Loucy (cell line): ENCODE measurements at regions not wholly inside any gene's neighbourhood (a gene's known extent, or its start where the extent isn't known, plus 50 kb on each side); places are given as distances from the start of the nearest gene placed in this dataset.

ENCODE experiments used
- H2AFZ ChIP-seq: fragments of 200-600 bp; sonication (generic); 2 replicates; pipeline ENCODE4 v1.6.0; 2016; ENCODE audit warnings: antibody characterized with exemption, mild to moderate bottlenecking, low read length, moderate library complexity
- H3F3A ChIP-seq: fragments of 200-600 bp; 2 replicates; pipeline ENCODE4 v1.6.0; 2016; ENCODE audit warnings: antibody characterized with exemption, low read depth, mild to moderate bottlenecking
- H3K27me3 ChIP-seq: fragments of 200-600 bp; sonication (generic); 2 replicates; pipeline ENCODE4 v1.6.1; 2014; ENCODE audit warnings: low read length, mild to moderate bottlenecking; ENCODE audit not compliant: insufficient read depth, poor library complexity, severe bottlenecking
- H3K36me3 ChIP-seq: fragments of 200-600 bp; sonication (generic); 2 replicates; pipeline ENCODE4 v1.6.1; 2016; ENCODE audit warnings: low read length; ENCODE audit not compliant: insufficient read depth
- H3K4me1 ChIP-seq: fragments of 200-600 bp; sonication (generic); 2 replicates; pipeline ENCODE4 v1.5.1; 2014; ENCODE audit warnings: low read length, mild to moderate bottlenecking; ENCODE audit not compliant: insufficient read depth, poor library complexity, severe bottlenecking
- H3K4me2 ChIP-seq: fragments of 200-600 bp; sonication (generic); 2 replicates; pipeline ENCODE4 v1.6.0; 2014; ENCODE audit warnings: antibody characterized with exemption, low read length, low read depth, mild to moderate bottlenecking; ENCODE audit not compliant: poor library complexity, severe bottlenecking
- H3K4me3 ChIP-seq: fragments of 200-600 bp; sonication (generic); 2 replicates; pipeline ENCODE4 v1.5.1; 2014; ENCODE audit warnings: low read length, mild to moderate bottlenecking, mixed read lengths; ENCODE audit not compliant: poor library complexity, severe bottlenecking
- H3K79me2 ChIP-seq: fragments of 200-600 bp; sonication (generic); 2 replicates; pipeline ENCODE4 v1.6.1; 2014; ENCODE audit warnings: low read length; ENCODE audit not compliant: insufficient read depth
- H3K9ac ChIP-seq: fragments of 200-600 bp; sonication (generic); 2 replicates; pipeline ENCODE4 v1.6.0; 2014; ENCODE audit warnings: mild to moderate bottlenecking, low read depth, low read length, moderate library complexity; ENCODE audit not compliant: poor library complexity, severe bottlenecking
- H3K9me2 ChIP-seq: fragments of 200-600 bp; sonication (generic); replicated peaks from 2 replicates; pipeline ENCODE4 v1.6.1; 2016; ENCODE audit warnings: low read depth, low read length, mixed read lengths
- H3K9me3 ChIP-seq: fragments of 200-600 bp; sonication (generic); 2 replicates; pipeline ENCODE4 v1.6.1; 2014; ENCODE audit warnings: mild to moderate bottlenecking, antibody characterized with exemption, low read length, low read depth; ENCODE audit not compliant: insufficient read depth
- H4K20me1 ChIP-seq: fragments of 200-600 bp; sonication (generic); 2 replicates; pipeline ENCODE4 v1.6.0; 2014; ENCODE audit warnings: antibody characterized with exemption, low read length, mild to moderate bottlenecking; ENCODE audit not compliant: insufficient read depth, poor library complexity, severe bottlenecking
- EZH2phosphoT487 ChIP-seq: fragments of 200-600 bp; IDR thresholded peaks from 2 replicates; pipeline ENCODE4 v1.6.1; 2018; ENCODE audit warnings: antibody characterized with exemption, mild to moderate bottlenecking, moderate library complexity, borderline replicate concordance
- TF ChIP-seq, protein P1 (sequence below): fragments of 200-600 bp; sonication (generic); conservative IDR thresholded peaks from 2 replicates; pipeline ENCODE4 v1.5.1; 2014; ENCODE audit warnings: mild to moderate bottlenecking, antibody characterized with exemption, low read length

DNA sequence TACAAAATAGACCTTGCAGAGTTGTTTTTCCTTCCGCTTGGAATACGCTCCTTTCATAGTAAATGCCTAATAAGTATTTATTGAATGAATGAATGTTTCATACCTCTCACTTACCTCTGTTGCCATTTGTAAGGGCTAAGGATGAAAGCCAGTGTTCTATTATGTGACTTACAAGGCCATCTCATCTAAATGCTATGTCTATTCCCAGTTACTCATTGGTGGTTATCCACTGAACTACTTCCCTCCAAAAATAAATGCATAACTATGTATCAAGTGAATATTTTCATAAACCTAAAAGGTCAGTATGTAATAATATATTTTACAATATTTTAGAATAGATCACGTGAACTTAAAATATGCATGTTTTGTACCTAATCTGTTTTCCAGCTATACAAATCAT, 670.5 kb upstream of the RGMB start:
- H3K4me1 ChIP-seq: no peaks in the 10 kb centered on the region
- H3F3A ChIP-seq: no peaks in the 10 kb centered on the region
- no peaks in the 10 kb centered on the region for H3K36me3 ChIP-seq
- H3K4me2 ChIP-seq: no peak overlapping the region
- H3K9ac ChIP-seq: no peak overlapping the region
- H3K27me3 ChIP-seq: no peaks in the 10 kb centered on the region
- H3K79me2 ChIP-seq: no peaks in the 10 kb centered on the region
- no peak overlapping the region for H3K4me3 ChIP-seq
- H3K9me3 ChIP-seq: no peaks in the 10 kb centered on the region
- H3K9me2 ChIP-seq: no peaks in the 10 kb centered on the region
- H2AFZ ChIP-seq: no peak overlapping the region
- no peak for TF ChIP-seq EZH2phosphoT487
- H4K20me1 ChIP-seq: no peaks in the 10 kb centered on the region

GRCh38 chr5:98103807-98104206, 669.7 kb upstream of the RGMB start:
- Histone ChIP-seq H3K36me3 (no peaks in the 10 kb centered on the region), H2AFZ (no peak overlapping the region), H3K27me3 (no peaks in the 10 kb centered on the region), H3F3A (no peaks in the 10 kb centered on the region), H3K9ac (no peak overlapping the region), H4K20me1 (no peaks in the 10 kb centered on the region), H3K79me2 (no peaks in the 10 kb centered on the region), H3K9me3 (no peaks in the 10 kb centered on the region), H3K4me1 (no peaks in the 10 kb centered on the region), H3K9me2 (no peaks in the 10 kb centered on the region), H3K4me2 (no peak overlapping the region), H3K4me3 (no peak overlapping the region)
- no peak for TF ChIP-seq EZH2phosphoT487
- TF ChIP-seq, protein P1, sequence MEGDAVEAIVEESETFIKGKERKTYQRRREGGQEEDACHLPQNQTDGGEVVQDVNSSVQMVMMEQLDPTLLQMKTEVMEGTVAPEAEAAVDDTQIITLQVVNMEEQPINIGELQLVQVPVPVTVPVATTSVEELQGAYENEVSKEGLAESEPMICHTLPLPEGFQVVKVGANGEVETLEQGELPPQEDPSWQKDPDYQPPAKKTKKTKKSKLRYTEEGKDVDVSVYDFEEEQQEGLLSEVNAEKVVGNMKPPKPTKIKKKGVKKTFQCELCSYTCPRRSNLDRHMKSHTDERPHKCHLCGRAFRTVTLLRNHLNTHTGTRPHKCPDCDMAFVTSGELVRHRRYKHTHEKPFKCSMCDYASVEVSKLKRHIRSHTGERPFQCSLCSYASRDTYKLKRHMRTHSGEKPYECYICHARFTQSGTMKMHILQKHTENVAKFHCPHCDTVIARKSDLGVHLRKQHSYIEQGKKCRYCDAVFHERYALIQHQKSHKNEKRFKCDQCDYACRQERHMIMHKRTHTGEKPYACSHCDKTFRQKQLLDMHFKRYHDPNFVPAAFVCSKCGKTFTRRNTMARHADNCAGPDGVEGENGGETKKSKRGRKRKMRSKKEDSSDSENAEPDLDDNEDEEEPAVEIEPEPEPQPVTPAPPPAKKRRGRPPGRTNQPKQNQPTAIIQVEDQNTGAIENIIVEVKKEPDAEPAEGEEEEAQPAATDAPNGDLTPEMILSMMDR: no peak

- Histone ChIP-seq H3K27me3 (no peaks in the 10 kb centered on the region), H3K36me3 (no peaks in the 10 kb centered on the region), H3K4me3 (no peak overlapping the region), H2AFZ (no peak overlapping the region), H3F3A (no peaks in the 10 kb centered on the region), H3K4me1 (no peaks in the 10 kb centered on the region), H4K20me1 (no peaks in the 10 kb centered on the region), H3K4me2 (no peak overlapping the region), H3K9me3 (no peaks in the 10 kb centered on the region), H3K9ac (no peak overlapping the region), H3K9me2 (no peaks in the 10 kb centered on the region), H3K79me2 (no peaks in the 10 kb centered on the region)
- no peak for TF ChIP-seq EZH2phosphoT487
- TF ChIP-seq, protein P1: no peak
Measured at GRCh38 chr5:98104454-98105188, 668.8 kb upstream of the RGMB start.

DNA sequence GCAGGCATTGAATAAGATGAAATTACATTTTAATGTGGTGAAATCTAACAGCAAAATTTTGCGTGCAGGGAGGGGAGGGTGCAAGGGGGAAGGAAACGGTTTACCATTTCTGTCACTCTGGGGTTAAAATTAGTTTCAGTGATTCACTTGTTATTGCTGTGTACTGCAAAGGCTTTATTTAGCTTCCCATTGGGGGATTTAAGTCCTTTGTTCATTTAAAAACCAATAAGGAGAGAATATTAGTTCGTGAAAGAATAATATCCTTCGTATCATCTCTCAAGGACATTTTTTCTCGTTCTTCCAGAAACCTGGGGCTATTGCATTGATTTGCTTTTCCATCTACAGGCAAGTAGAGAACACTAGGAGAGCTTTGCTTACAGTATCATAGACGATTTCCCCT, 667.8 kb upstream of the RGMB start:
- no peak overlapping the region for H3K4me3 ChIP-seq
- H3K9ac ChIP-seq: no peak overlapping the region
- no peaks in the 10 kb centered on the region for H3K36me3 ChIP-seq
- H3K9me3 ChIP-seq: no peaks in the 10 kb centered on the region
- no peaks in the 10 kb centered on the region for H3F3A ChIP-seq
- H3K4me2 ChIP-seq: no peak overlapping the region
- no peaks in the 10 kb centered on the region for H3K9me2 ChIP-seq
- no peaks in the 10 kb centered on the region for H3K27me3 ChIP-seq
- no peaks in the 10 kb centered on the region for H3K79me2 ChIP-seq
- TF ChIP-seq, protein P1: no peak
- no peak for TF ChIP-seq EZH2phosphoT487
- H3K4me1 ChIP-seq: no peaks in the 10 kb centered on the region
- no peak overlapping the region for H2AFZ ChIP-seq
- no peaks in the 10 kb centered on the region for H4K20me1 ChIP-seq
